ENCODE measurements at regions not wholly inside any gene's neighbourhood (a gene's known extent, or its start where the extent isn't known, plus 50 kb on each side); places are given as distances from the start of the nearest gene placed in this dataset.
A peak's percentile ranks its signal among the peaks of the same experiment; 100 is the strongest.

- no peak overlapping the region for H2BK12ac ChIP-seq (ENCODE audit: insufficient read length, low read depth, low read length)
- peaks cover 7% of the 10 kb centered on the region for H3K4me1 ChIP-seq (ENCODE audit: insufficient read depth, low read length)
- Mint-ChIP-seq H3K27me3 (ENCODE audit: low read depth) (no peaks in the 10 kb centered on the region; the same call in 1 of the 2 replicates), H3K9me3 (no peaks in the 10 kb centered on the region; a peak in 2 of 5 replicates), H3K4me1 (peaks cover 45 to 46% of the 10 kb centered on the region in 2 experiments), H3K4me3 (peak overlapping the region in 1 of 2 experiments; percentile 22; a peak in 1 of 5 replicates), H3K36me3 (ENCODE audit: insufficient read depth in 1 of 3, low read depth in 3 of 3) (no peaks in the 10 kb centered on the region), H3K27ac (peak overlapping the region in 1 of 3 experiments; percentile 52; a peak in 2 of 7 replicates)
- peaks cover 5% of the 10 kb centered on the region for H3K23me2 ChIP-seq (ENCODE audit: insufficient read length, low read depth, low read length, poor library complexity, severe bottlenecking)
- H2BK15ac ChIP-seq (ENCODE audit: low read depth, low read length), result no peak overlapping the region
- no peak overlapping the region for H2BK120ac ChIP-seq (ENCODE audit: low read depth, low read length, poor library complexity, severe bottlenecking)
- no peaks in the 10 kb centered on the region for H3K27me3 ChIP-seq (ENCODE audit: insufficient read depth, low read length)
- no peak overlapping the region for H3K18ac ChIP-seq (ENCODE audit: insufficient read length, low read depth, low read length)
- no peaks in the 10 kb centered on the region for H3K79me2 ChIP-seq (ENCODE audit: insufficient read depth, low read length)
- no peak overlapping the region for H3K27ac ChIP-seq (ENCODE audit: insufficient read length, low read depth, low read length)
- no peak overlapping the region for H3K4ac ChIP-seq (ENCODE audit: low read depth, low read length)
- TF ChIP-seq CTCF (conservative IDR thresholded peaks at IDR 0.05), result no peak
- H2AK5ac ChIP-seq (ENCODE audit: insufficient read length, low read length), result no peak overlapping the region
- no peak overlapping the region for H3K56ac ChIP-seq (ENCODE audit: insufficient read length, low read depth, low read length)
- H3K9ac ChIP-seq (ENCODE audit: extremely low read depth, insufficient read length, low read length), result no peak overlapping the region
- no peak for DNase-seq
- H3T11ph ChIP-seq (ENCODE audit: low read length), result no peak overlapping the region
- H3K23ac ChIP-seq (ENCODE audit: insufficient read length, low read depth, low read length), result no peak overlapping the region
- H2BK5ac ChIP-seq (ENCODE audit: insufficient read length, low read length), result no peak overlapping the region
- no peak overlapping the region for H4K91ac ChIP-seq (ENCODE audit: insufficient read length, low read depth, low read length)
- no peaks in the 10 kb centered on the region for H3K79me1 ChIP-seq (ENCODE audit: insufficient read depth, low read depth, low read length, poor library complexity, severe bottlenecking)
- WGBS (ENCODE audit: extremely low coverage, insufficient read length, low lambda C conversion rate), result no CpG with 5 or more reads among the region's 5 CpGs
- H3K14ac ChIP-seq (ENCODE audit: insufficient read depth, low read length), result no peak overlapping the region
- no peak overlapping the region for H4K8ac ChIP-seq (replicated peaks; ENCODE audit: insufficient read length, low read depth, low read length)
- H4K5ac ChIP-seq (ENCODE audit: insufficient read length, low read depth, low read length), result no peak overlapping the region
- H2BK20ac ChIP-seq (ENCODE audit: low read depth, low read length, poor library complexity, severe bottlenecking), result no peak overlapping the region
- H3K4me2 ChIP-seq (ENCODE audit: insufficient read depth, insufficient read length, low read length), result no peak overlapping the region
- no peaks in the 10 kb centered on the region for H3K9me3 ChIP-seq (ENCODE audit: control insufficient read depth, low read depth, low read length)
- no peak overlapping the region for H2AFZ ChIP-seq (ENCODE audit: low read length)
- no peaks in the 10 kb centered on the region for H4K20me1 ChIP-seq (ENCODE audit: control insufficient read depth, insufficient read depth, insufficient read length)
These were observed 52.9 kb upstream of the ZNF366 start for GRCh38 chr5:72559866-72560766.

All from H9 (cell line).